CD14-positive monocyte (primary cell): ENCODE measurements at regions not wholly inside any gene's neighbourhood (a gene's known extent, or its start where the extent isn't known, plus 50 kb on each side); places are given as distances from the start of the nearest gene placed in this dataset.
A peak's percentile ranks its signal among the peaks of the same experiment; 100 is the strongest.

Experiments used
- DNase-seq, 3 donors: peaks; one replicate each; pipeline ENCODE4 v3.0.0-alpha.2; 2011 to 2022
- H2AFZ ChIP-seq: 2 replicates; pipeline ENCODE4 v1.6.0; 2012; ENCODE audit warnings: mild to moderate bottlenecking, low read depth, low read length, inconsistent platforms; ENCODE audit not compliant: insufficient read depth, poor library complexity, severe bottlenecking
- H3K27ac ChIP-seq, 2 donors: 1 replicate in 1 of 2; 2 replicates in 1 of 2; pipeline ENCODE4 v1.5.1; 2012 to 2013; ENCODE audit warnings: low read length in 2 of 2, control low read depth in 1 of 2, inconsistent platforms in 1 of 2, low read depth in 1 of 2, mild to moderate bottlenecking in 1 of 2
- H3K27me3 ChIP-seq, 2 donors: one replicate each; pipeline versions ENCODE4 v1.6.0 to v1.6.1; 2011 to 2013; ENCODE audit warnings: low read length in 2 of 2; ENCODE audit not compliant: control insufficient read depth in 2 of 2, insufficient read depth in 2 of 2
- H3K36me3 ChIP-seq, 2 donors: replicated peaks in 1 of 2; 1 replicate in 1 of 2; 2 replicates in 1 of 2; pipeline versions ENCODE4 v1.5.1 to v1.6.1; 2012 to 2013; ENCODE audit warnings: low read length in 2 of 2, control low read depth in 1 of 2, inconsistent platforms in 1 of 2, mild to moderate bottlenecking in 1 of 2; ENCODE audit not compliant: insufficient read depth in 2 of 2, control insufficient read depth in 1 of 2
- H3K4me1 ChIP-seq, 2 donors: 1 replicate in 1 of 2; 2 replicates in 1 of 2; pipeline versions ENCODE4 v1.5.1 to v1.6.1; 2012 to 2013; ENCODE audit warnings: low read length in 2 of 2, control low read depth in 1 of 2, inconsistent platforms in 1 of 2, mild to moderate bottlenecking in 1 of 2, moderate library complexity in 1 of 2; ENCODE audit not compliant: insufficient read depth in 2 of 2, control insufficient read depth in 1 of 2
- H3K4me2 ChIP-seq: replicated peaks from 2 replicates; pipeline ENCODE3; 2012; ENCODE audit warnings: low read length, moderate library complexity, mild to moderate bottlenecking; ENCODE audit not compliant: poor library complexity, severe bottlenecking; ENCODE audit errors: extremely low read depth
- H3K4me3 ChIP-seq, 3 experiments: fragments of 200-600 bp in 1 of 3; sonication (generic) in 1 of 3; replicated peaks in 1 of 3; 1 replicate in 2 of 3; 2 replicates in 1 of 3; pipeline ENCODE4 v1.5.1; 2011 to 2013; ENCODE audit warnings: low read length in 3 of 3, mild to moderate bottlenecking in 3 of 3, control low read depth in 2 of 3, low read depth in 2 of 3, inconsistent platforms in 1 of 3, moderate library complexity in 1 of 3
- H3K79me2 ChIP-seq: 2 replicates; pipeline ENCODE4 v1.6.0; 2012; ENCODE audit warnings: mild to moderate bottlenecking, control low read depth, inconsistent platforms, low read length, moderate library complexity; ENCODE audit not compliant: insufficient read depth
- H3K9ac ChIP-seq: 2 replicates; pipeline ENCODE4 v1.6.0; 2017; ENCODE audit warnings: low read length, mild to moderate bottlenecking; ENCODE audit not compliant: insufficient read depth, poor library complexity, severe bottlenecking
- H3K9me3 ChIP-seq, 2 donors: replicated peaks in 1 of 2; 1 replicate in 1 of 2; 2 replicates in 1 of 2; pipeline versions ENCODE4 v1.5.1 to v1.6.1; 2012 to 2013; ENCODE audit warnings: low read length in 2 of 2, control low read depth in 1 of 2; ENCODE audit not compliant: control insufficient read depth in 1 of 2, insufficient read depth in 1 of 2
- H4K20me1 ChIP-seq: 2 replicates; pipeline ENCODE4 v1.6.0; 2012; ENCODE audit warnings: mild to moderate bottlenecking, low read length, control low read depth, moderate library complexity; ENCODE audit not compliant: insufficient read depth
- H3K27ac Mint-ChIP-seq, 7 donors: one replicate each; pipeline ENCODE4 v1.8.0; 2020; ENCODE audit warnings: mild to moderate bottlenecking in 7 of 7, mixed read lengths in 7 of 7, moderate library complexity in 6 of 7, inconsistent platforms in 2 of 7
- H3K27me3 Mint-ChIP-seq, 3 donors: one replicate each; pipeline ENCODE4 v1.8.0; 2021 to 2022; ENCODE audit warnings: low read depth in 3 of 3, mild to moderate bottlenecking in 3 of 3, mixed read lengths in 3 of 3, moderate library complexity in 3 of 3, inconsistent platforms in 1 of 3
- H3K36me3 Mint-ChIP-seq, 2 donors: one replicate each; pipeline ENCODE4 v1.8.0; 2020; ENCODE audit warnings: mixed read lengths in 2 of 2, inconsistent platforms in 1 of 2, mild to moderate bottlenecking in 1 of 2
- H3K4me1 Mint-ChIP-seq: one replicate; pipeline ENCODE4 v1.8.0; 2020; ENCODE audit warnings: mild to moderate bottlenecking, mixed read lengths
- H3K4me3 Mint-ChIP-seq, 2 donors: one replicate each; pipeline ENCODE4 v1.8.0; 2020; ENCODE audit warnings: mild to moderate bottlenecking in 2 of 2, mixed read lengths in 2 of 2, moderate library complexity in 1 of 2
- H3K9me3 Mint-ChIP-seq, 7 donors: one replicate each; pipeline ENCODE4 v1.8.0; 2020 to 2022; ENCODE audit warnings: mixed read lengths in 7 of 7, mild to moderate bottlenecking in 6 of 7, moderate library complexity in 6 of 7, inconsistent platforms in 2 of 7
- WGBS: methylation state at CpG from one replicate; pipeline ENCODE4 v1.1.5; 2013; ENCODE audit warnings: missing lambda C conversion rate; ENCODE audit not compliant: insufficient coverage; 5-methylcytosine and 5-hydroxymethylcytosine counted together
- intact Hi-C, 2 donors: fragments of 100-400 bp; cut with micrococcal nuclease; formaldehyde crosslinking; loops; one replicate each; pipeline versions ENCODE4 v1.15.0 to v1.15.1; 2023
- TF ChIP-seq, protein P1 (sequence below): fragments of 200-600 bp; IDR thresholded peaks from one replicate; pipeline ENCODE4 v1.8.0; 2022; ENCODE audit warnings: antibody characterized with exemption, mild to moderate bottlenecking

DNA sequence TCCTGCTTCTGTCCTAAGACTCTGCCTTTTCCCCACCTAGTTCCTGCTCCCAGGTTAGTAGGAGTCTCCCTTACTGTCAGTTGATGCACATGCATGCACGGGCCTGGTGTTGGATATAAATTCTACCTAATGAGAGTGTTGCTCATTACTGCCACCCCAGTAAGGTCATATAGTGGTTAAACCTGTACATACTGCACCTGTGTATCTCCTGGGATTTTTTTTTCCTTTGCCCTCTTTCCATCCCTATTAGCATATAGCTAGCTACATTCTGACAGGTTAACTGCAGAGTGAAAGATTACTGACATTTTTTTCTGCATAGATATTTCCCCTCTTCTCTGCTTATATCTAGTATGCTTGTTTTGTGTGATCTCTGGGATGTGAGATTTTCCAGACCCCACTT, 201.5 kb upstream of the PIRT start:
- Histone ChIP-seq H3K9ac (no peak overlapping the region), H3K4me2 (no peak overlapping the region), H2AFZ (no peak overlapping the region), H3K27me3 (no peaks in the 10 kb centered on the region), H4K20me1 (no peaks in the 10 kb centered on the region), H3K4me1 (no peaks in the 10 kb centered on the region), H3K27ac (no peak overlapping the region), H3K79me2 (no peaks in the 10 kb centered on the region), H3K9me3 (peaks cover 0 to 11% of the 10 kb centered on the region in 2 donors), H3K4me3 (no peak overlapping the region), H3K36me3 (no peaks in the 10 kb centered on the region)
- Mint-ChIP-seq H3K4me3 (peak overlapping the region in 1 of 2 donors; percentile 31), H3K4me1 (no peaks in the 10 kb centered on the region), H3K36me3 (no peaks in the 10 kb centered on the region), H3K27ac (no peak overlapping the region), H3K27me3 (peaks cover 0 to 4% (median 0%) of the 10 kb centered on the region in 3 donors), H3K9me3 (peaks cover 1 to 16% (median 4%) of the 10 kb centered on the region in 7 donors)
- DNase-seq: no peak
- TF ChIP-seq, protein P1, sequence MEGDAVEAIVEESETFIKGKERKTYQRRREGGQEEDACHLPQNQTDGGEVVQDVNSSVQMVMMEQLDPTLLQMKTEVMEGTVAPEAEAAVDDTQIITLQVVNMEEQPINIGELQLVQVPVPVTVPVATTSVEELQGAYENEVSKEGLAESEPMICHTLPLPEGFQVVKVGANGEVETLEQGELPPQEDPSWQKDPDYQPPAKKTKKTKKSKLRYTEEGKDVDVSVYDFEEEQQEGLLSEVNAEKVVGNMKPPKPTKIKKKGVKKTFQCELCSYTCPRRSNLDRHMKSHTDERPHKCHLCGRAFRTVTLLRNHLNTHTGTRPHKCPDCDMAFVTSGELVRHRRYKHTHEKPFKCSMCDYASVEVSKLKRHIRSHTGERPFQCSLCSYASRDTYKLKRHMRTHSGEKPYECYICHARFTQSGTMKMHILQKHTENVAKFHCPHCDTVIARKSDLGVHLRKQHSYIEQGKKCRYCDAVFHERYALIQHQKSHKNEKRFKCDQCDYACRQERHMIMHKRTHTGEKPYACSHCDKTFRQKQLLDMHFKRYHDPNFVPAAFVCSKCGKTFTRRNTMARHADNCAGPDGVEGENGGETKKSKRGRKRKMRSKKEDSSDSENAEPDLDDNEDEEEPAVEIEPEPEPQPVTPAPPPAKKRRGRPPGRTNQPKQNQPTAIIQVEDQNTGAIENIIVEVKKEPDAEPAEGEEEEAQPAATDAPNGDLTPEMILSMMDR: no peak
- intact Hi-C loops: no loop called here
- 80% methylated on average over 1 of the region's 1 CpG for WGBS

DNA sequence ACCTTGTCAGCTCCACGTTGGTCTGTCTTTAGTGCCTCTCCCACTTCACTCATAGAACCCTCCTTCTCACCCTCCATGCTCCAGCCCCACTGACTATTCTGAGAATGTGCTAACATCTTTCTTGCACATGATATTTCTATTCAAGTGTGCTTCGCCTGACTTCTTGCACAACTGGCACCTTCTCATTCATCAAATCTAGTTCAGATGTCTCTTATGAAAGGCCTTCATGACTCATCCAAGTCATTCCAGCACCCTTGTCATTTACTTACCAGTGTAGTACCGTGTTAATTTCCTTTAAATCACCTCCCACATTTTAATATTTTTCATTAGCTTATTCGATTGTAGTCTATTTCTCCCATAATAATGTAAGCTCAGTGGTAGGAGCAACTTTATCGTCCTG, 197.8 kb upstream of the PIRT start:
- no peaks in the 10 kb centered on the region for H3K27me3 Mint-ChIP-seq

More for the DNA sequence above, 197.8 kb upstream of the PIRT start:
- Mint-ChIP-seq H3K36me3 (no peaks in the 10 kb centered on the region), H3K27ac (no peak overlapping the region), H3K4me3 (no peak overlapping the region), H3K9me3 (peaks cover 11 to 26% (median 14%) of the 10 kb centered on the region in 7 donors), H3K4me1 (no peaks in the 10 kb centered on the region)
- Histone ChIP-seq H3K27me3 (no peaks in the 10 kb centered on the region), H3K9me3 (peaks cover 14 to 17% of the 10 kb centered on the region in 2 donors), H4K20me1 (no peaks in the 10 kb centered on the region), H2AFZ (no peak overlapping the region), H3K4me1 (no peaks in the 10 kb centered on the region), H3K79me2 (no peaks in the 10 kb centered on the region), H3K36me3 (no peaks in the 10 kb centered on the region), H3K27ac (no peak overlapping the region), H3K4me3 (no peak overlapping the region), H3K4me2 (no peak overlapping the region), H3K9ac (no peak overlapping the region)
- TF ChIP-seq, protein P1: no peak
- DNase-seq: no peak
- intact Hi-C loops: no loop called here
- WGBS: 85% methylated on average over 2 of the region's 5 CpGs
